GM21526 (cell line): ENCODE measurements at regions not wholly inside any gene's neighbourhood (a gene's known extent, or its start where the extent isn't known, plus 50 kb on each side); places are given as distances from the start of the nearest gene placed in this dataset.
"Not testable (repeated sequence)": the region's sequence is repeated elsewhere in the genome, so short reads cannot be mapped to it uniquely, and the experiment has no call there.

Source experiments
- ATAC-seq: cut with Tn5 transposase; IDR thresholded peaks from one replicate; pipeline ENCODE4 v1.9.1; 2021; ENCODE audit warnings: moderate library complexity; ENCODE audit not compliant: unreplicated experiment, low FRiP score

DNA sequence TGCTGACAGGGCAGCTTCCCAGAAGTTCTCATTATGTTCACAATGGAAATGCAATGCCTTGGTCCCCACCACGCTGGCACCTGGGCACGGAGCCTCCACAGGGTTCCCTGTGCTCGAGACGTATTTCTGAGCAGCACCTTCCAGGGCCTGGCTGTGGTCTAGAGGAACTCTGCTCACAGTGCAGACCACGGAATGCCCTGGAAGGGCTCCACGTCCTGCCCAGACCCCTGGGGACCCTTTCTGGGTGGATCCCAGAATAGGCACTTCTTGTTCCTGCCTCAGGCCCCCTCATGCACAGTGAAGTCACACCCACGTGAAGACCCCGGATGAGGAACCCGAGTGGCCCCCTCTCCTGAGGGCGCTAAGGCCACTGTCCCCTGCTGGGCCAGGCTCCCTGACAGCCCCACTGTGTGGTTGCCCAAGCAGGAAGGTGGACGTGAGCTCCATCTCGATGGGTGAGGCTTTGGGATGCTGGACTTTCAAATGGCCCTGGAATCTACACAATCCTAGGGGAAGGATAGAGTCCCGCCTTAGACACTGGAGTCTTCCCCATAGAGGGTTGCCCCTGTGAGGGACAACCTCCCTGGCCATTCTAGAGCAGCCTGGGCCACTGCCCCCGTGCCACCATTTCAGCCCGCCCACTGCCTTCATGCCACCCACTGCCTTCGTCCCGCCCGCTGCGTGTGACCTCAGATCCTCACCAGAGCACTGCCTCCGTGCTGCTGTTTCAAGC lies 1106.8 kb downstream of the BRD1 start:
- no peak for ATAC-seq

DNA sequence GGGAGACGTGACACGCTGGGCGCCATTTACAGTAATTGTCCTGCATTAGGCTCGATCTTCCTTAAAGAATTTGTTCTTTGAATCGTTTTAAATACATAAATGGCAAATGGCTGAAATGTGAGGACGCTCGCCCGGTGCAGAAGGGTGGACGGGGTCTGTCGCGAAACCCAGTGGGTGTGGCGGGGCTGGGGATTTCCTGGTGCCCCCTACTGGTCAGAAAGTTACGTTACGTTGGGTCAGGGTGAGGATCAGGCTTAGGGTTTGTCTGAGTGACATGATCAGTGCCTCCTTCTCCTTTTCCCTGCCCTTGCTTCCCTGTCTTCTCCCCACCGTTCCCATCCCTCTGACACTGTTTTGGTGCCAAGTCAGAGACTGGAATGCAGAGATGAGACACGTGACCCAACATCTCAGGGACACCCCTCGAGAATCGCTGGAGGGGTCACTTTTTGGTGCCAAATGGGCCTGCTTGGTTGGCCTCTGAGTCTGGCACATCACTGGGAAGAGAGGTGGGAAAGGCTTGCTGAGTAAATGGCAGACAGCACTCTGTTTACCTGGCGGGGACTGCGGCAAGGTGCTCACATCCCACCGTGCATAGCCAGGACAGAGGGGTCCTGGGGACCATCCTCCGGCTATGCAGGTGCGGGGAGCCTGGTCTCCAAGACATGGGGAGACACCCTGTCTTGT lies 1107.6 kb downstream of the BRD1 start:
- no peak for ATAC-seq

DNA sequence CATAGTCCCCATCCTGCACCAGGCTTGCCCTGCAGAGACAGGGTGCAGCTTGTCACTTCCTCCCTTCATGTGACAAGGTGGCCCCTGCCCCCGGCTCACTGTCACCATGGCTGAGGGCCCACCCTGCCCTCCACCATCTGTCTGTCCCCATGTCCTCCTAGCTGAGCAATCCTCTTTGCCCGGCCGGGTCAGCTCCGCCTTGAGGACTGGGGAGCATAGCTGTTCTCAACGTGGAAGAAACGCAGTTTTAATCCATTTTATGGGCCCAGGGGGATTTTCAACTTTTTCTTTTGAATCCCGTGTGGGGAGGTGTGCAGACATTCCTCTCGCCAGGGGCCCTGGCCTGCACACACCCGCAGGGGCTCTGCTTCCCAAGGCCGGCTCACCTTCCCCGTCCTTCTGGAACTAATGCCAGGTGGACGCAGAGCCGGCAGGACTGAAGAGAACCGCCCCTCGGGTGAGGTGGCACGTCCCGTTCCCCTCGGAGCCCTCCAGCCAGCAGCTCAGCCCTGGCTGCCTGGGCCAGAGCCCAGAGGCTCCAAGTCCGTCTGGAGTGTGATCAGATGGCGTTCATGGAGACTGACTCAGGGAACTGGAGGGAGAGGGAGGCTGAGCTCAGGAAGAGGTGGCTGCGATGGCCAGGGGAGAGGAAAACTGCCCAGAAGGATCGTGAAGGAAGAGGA lies 1108.7 kb downstream of the BRD1 start:
- no peak for ATAC-seq

GRCh38 chr22:48717883-48718817 lies 1109.5 kb downstream of the BRD1 start:
- no peak for ATAC-seq

GRCh38 chr22:48717076-48717810 lies 1110.4 kb downstream of the BRD1 start:
- no peak for ATAC-seq

- ATAC-seq: not testable (repeated sequence)
Observed at GRCh38 chr22:48716154-48716553, 1111.5 kb downstream of the BRD1 start.

DNA sequence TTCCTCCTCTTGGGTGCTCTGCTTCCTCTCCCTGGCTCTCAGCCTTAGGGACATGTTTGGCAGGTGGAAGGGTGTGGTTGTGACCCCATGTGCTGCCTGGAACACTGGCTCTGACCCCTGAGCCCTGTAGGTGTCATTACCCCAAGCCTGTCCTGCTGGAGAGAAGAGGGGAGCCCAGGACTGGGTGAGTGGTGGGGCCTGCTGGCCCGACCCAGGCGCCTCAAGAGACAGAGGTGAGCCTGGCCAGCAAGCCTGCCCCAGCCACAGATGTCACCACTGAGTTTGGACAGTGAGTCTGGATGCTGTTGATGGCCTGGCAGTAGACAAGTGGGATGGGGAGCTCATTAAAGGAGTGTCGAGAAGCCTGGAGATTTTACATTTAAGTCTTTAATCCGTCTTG lies 1112.2 kb downstream of the BRD1 start:
- ATAC-seq: no peak

GRCh38 chr22:48714231-48714630 lies 1113.4 kb downstream of the BRD1 start:
- no peak for ATAC-seq

DNA sequence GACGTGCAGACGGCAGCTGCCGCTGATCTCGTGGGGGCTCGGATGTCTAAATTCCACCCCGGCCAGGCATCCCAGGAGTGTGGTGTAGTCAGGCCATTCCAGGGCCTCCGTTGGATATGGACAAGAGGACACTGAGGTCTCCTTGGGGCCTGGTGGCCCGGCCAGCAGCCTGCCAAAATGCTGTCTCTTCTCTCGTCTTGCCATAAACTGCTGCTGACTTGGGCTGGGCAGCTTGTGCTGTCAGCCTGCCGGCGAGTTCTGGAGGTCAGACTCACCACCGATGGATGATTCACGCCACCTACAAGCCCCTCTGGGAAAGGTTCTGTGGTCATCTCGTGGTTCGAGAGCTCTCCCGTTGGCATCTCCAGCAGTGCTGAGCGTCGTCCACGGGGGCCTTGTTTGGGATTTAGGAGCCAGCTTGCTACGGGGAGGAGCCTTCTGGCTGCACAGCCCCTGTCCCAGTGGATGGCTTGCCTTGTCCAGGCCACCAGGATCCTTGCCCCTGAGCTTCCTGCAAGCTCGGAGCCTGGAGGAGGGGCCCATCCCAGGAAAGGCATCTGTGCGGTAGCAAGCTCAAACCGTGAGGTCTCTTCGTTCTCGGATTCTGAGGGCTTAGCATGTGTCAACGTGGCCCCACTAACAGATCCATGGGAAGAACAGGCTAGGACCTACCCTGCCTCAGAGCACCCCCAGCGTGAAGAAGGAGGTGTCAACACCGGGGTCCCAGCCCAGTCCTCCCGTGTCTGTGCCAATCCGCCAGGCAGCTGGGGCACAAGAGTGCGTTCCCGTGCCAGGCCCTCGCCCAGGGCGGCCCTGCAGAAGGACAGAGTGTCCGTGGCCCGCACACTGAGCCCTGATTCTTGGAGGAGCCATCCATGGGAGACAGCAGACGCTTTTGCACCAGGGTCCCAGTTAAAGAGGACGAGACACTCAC lies 1114.1 kb downstream of the BRD1 start:
- no peak for ATAC-seq

- no peak for ATAC-seq
Observed at GRCh38 chr22:48712558-48713271, 1115.0 kb downstream of the BRD1 start.

GRCh38 chr22:48711669-48712068 lies 1116.0 kb downstream of the BRD1 start:
- ATAC-seq: no peak

DNA sequence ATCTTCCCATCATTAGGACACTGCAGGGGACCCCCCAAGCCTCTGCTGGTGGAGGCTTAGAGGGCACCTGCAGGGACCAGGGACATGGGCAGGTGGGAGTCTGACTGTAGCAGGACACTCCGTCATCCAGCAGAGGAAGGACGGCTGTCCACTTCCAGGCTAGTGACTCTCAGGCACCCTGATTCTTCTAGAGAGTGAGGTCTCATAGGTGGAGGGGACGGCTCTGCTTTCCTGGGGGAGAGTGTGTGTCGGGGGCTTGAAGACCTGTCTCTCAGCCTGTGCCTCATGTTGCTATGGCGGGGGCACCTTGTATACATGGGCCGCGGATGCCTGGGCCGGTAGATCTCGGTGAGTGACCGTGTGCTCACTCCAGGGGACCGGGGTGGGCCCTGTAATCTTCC lies 1116.6 kb downstream of the BRD1 start:
- ATAC-seq: no peak

DNA sequence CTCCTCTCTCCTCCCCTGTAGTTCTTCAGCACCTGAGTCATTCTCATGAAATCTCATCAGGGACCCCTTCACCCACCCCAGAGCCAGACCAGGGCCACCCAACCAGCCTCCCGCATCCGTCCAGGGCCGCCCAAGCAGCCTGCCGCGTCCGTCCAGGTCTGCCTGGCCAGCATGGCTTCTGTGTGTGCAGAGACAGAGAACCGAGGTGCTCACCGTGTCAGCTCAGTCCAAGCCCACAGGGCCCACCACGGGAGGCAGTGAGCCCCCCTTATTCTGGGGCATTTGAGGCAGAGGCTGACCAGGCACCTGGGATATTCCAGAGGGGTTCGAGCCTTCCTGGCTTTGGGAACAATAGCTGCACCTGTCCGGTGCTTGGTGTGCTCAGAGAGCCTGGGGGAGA lies 1117.3 kb downstream of the BRD1 start:
- no peak for ATAC-seq

DNA sequence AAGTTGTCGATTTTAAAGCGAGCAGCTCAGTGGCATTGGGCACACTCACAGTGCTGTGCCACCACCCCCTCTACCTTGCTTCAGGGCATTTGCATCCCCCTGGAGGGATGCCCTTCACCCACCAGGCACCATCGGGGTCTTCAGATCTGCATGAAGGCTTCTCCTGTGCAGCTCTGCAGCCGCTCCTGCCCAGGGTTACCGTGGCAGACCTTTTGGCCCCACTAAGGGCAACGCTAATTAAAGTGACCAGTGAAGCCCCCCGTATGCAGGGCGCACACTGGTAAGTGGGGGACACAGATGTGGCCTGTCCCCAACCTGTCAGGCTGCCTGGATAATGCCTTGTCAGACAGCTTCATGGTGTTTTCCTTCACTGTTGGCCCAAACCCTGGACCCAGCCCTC lies 1117.7 kb downstream of the BRD1 start:
- no peak for ATAC-seq

GRCh38 chr22:48709453-48709852 lies 1118.2 kb downstream of the BRD1 start:
- no peak for ATAC-seq

DNA sequence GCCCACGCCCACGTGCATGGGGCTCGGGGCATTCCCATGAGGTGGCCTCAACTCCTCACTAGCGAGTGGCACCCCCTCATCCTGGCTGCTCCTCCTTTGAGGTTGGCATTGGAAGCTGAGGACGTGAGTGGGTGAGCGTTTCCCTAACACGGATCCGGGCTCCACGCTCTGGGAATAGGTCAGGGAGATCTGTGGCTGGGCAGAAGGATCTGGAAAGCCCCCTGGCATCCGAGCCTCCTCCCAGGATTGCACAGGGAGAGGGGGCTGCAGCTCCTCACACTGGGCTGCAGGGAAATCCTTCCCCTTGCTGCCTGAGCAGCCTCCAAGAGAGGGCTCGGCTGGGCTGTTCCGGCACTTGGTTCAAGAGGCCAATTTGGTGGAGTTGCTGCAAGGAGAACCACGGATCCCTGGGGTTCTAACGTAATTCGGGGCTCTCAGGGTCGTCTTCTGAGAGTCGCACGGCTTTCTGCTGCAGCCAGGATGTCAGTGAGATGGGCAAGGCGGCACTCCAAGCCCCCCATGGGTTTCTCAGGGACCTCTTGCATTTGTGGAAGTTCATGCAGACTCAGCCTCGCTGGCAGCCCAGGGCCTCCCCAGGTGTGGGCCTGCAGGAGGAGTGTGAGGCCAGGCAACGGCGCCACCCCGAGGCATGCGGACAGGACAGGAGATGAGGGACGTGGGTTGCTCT lies 1119.0 kb downstream of the BRD1 start:
- no peak for ATAC-seq

GRCh38 chr22:48707763-48708557 lies 1119.7 kb downstream of the BRD1 start:
- no peak for ATAC-seq
